ENCODE measurements at regions not wholly inside any gene's neighbourhood (a gene's known extent, or its start where the extent isn't known, plus 50 kb on each side); places are given as distances from the start of the nearest gene placed in this dataset.

DNA sequence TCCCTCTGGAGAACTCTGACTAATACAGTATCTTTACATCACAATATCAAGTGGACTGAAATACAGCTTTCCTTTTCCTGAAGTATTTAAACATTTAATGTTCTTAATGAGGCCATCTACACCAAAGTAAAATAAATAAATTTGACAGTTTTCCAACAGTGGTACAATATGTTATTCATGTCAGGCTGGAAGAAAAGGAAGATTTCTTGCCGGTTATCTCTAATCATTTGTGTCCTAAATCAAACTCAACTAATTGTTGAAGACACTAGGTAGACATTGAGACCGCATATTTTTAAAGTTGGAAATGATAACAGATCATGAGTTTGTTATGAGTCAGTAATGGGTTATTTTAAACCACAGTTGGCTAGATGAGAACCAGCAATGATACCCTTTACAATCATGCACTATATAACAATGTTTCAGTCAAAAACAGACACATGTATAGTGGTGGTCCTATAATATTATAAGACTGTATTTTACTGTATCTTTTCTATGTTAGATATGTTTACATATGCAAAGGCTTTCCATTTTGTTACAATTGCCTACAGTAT is 241.6 kb downstream of the LMBRD1 start:
- TF ChIP-seq POLR2A (IDR thresholded peaks at IDR 0.05; ENCODE audit: low read depth, low read length) (no peak), TAF1 (IDR thresholded peaks at IDR 0.05; ENCODE audit: borderline replicate concordance, low read depth, low read length) (no peak)
